GM20000 (cell line): ENCODE measurements at regions not wholly inside any gene's neighbourhood (a gene's known extent, or its start where the extent isn't known, plus 50 kb on each side); places are given as distances from the start of the nearest gene placed in this dataset.

Experiments used
- DNase-seq: peaks from one replicate; pipeline ENCODE4 v3.0.0; 2012; ENCODE audit warnings: low spot score
- CTCF ChIP-seq: IDR thresholded peaks from 2 replicates; pipeline ENCODE4 v1.5.1; 2012; ENCODE audit warnings: mild to moderate bottlenecking, control low read depth; ENCODE audit errors: extremely low read depth, missing control alignments

- DNase-seq = no peak
- TF ChIP-seq CTCF = no peak
These were observed 320.4 kb downstream of the TLE3 start for GRCh38 chr15:69777356-69777755.

GRCh38 chr15:69780374-69780773 lies 317.3 kb downstream of the TLE3 start:
- no peak for DNase-seq
- no peak for TF ChIP-seq CTCF

- DNase-seq = no peak
- TF ChIP-seq CTCF = no peak
These were observed 316.7 kb downstream of the TLE3 start for GRCh38 chr15:69780981-69781380.

GRCh38 chr15:69781411-69782125 lies 316.1 kb downstream of the TLE3 start:
- TF ChIP-seq CTCF = no peak
- no peak for DNase-seq

- no peak for TF ChIP-seq CTCF
- no peak for DNase-seq
These were observed 315.5 kb downstream of the TLE3 start for GRCh38 chr15:69782139-69782658.

GRCh38 chr15:69782809-69783208 lies 314.9 kb downstream of the TLE3 start:
- no peak for TF ChIP-seq CTCF
- DNase-seq = no peak

GRCh38 chr15:69783211-69783610 lies 314.5 kb downstream of the TLE3 start:
- no peak for DNase-seq
- no peak for TF ChIP-seq CTCF
